Esophagus squamous epithelium (tissue), 5 donors: ENCODE measurements at regions not wholly inside any gene's neighbourhood (a gene's known extent, or its start where the extent isn't known, plus 50 kb on each side); places are given as distances from the start of the nearest gene placed in this dataset.

Experiments used
- DNase-seq: peaks from one replicate; lab custom pipeline; 2025; lab: John Stamatoyannopoulos, UW
- H3K27ac ChIP-seq, 4 donors: fragments of 200-600 bp; sonication (generic); one replicate each; pipeline ENCODE4 v1.5.1; 2016 to 2019; ENCODE audit warnings: mild to moderate bottlenecking in 1 of 4
- H3K27me3 ChIP-seq, 4 donors: fragments of 200-600 bp; sonication (generic); 1 replicate in 3 of 4; 2 replicates in 1 of 4; pipeline versions ENCODE4 v1.5.1 to v1.6.0; 2017 to 2021; ENCODE audit warnings: antibody characterized with exemption in 1 of 4
- H3K36me3 ChIP-seq, 3 donors: fragments of 200-600 bp; sonication (generic); one replicate each; pipeline ENCODE4 v1.5.1; 2016 to 2019
- H3K4me1 ChIP-seq, 3 donors: fragments of 200-600 bp; sonication (generic); one replicate each; pipeline ENCODE4 v1.5.1; 2017 to 2019
- H3K4me3 ChIP-seq, 4 donors: fragments of 200-600 bp; sonication (generic); 1 replicate in 3 of 4; 2 replicates in 1 of 4; pipeline ENCODE4 v1.5.1; 2016 to 2019; ENCODE audit warnings: mild to moderate bottlenecking in 2 of 4, moderate library complexity in 1 of 4
- H3K9me3 ChIP-seq, 3 donors: fragments of 200-600 bp; sonication (generic); one replicate each; pipeline ENCODE4 v1.5.1; 2016 to 2019
- POLR2A ChIP-seq, 4 donors: fragments of 450-650 bp; IDR thresholded peaks; one replicate each; pipeline ENCODE4 v1.6.1; 2017; ENCODE audit warnings: antibody characterized with exemption in 4 of 4, mild to moderate bottlenecking in 4 of 4, moderate library complexity in 3 of 4
- WGBS, 2 donors: methylation state at CpG; one replicate each; pipeline ENCODE4 v1.1.5; 2018; 5-methylcytosine and 5-hydroxymethylcytosine counted together
- intact Hi-C: fragments of 100-400 bp; cut with DNase I; formaldehyde crosslinking; loops from one replicate; pipeline ENCODE4 v1.15.0; 2022
- TF ChIP-seq, protein P1 (sequence below), 6 experiments: fragments of 450-650 bp in 4 of 6; fragments of 200-600 bp in 2 of 6; sonication (generic) in 2 of 6; IDR thresholded peaks; one replicate each; pipeline ENCODE4 v1.5.1; 2016 to 2019; ENCODE audit warnings: antibody characterized with exemption in 6 of 6, mild to moderate bottlenecking in 4 of 6, moderate library complexity in 4 of 6
- donor health status: DM: yes; HTN: yes; CAD: no.

DNA sequence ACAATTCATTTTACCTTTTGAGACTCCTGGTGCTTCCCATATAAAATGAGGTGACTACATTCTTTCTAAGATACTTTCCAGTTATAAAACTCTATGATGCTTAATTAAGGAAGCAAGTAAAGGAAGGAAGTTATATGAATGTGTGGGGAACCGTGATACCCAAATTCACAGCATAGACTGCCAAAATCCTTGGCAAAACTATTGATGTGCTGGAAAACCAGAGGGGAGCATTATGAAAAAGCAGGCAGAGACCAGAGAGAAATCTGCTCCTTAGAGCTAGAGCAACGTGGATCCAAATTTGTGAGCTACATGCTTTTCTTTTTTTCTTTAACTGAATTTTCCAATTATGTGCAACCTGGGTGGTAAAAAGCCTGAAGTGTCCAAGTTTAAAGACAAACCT lies 201.4 kb upstream of the USP25 start:
- intact Hi-C loops: no loop called here
- Histone ChIP-seq H3K4me1 (no peaks in the 10 kb centered on the region), H3K36me3 (no peaks in the 10 kb centered on the region), H3K27ac (no peak overlapping the region), H3K27me3 (peaks cover 0 to 7% (median 3%) of the 10 kb centered on the region in 4 donors), H3K9me3 (no peaks in the 10 kb centered on the region), H3K4me3 (no peak overlapping the region)
- TF ChIP-seq POLR2A (IDR thresholded peaks at IDR 0.05): no peak
- TF ChIP-seq, protein P1, sequence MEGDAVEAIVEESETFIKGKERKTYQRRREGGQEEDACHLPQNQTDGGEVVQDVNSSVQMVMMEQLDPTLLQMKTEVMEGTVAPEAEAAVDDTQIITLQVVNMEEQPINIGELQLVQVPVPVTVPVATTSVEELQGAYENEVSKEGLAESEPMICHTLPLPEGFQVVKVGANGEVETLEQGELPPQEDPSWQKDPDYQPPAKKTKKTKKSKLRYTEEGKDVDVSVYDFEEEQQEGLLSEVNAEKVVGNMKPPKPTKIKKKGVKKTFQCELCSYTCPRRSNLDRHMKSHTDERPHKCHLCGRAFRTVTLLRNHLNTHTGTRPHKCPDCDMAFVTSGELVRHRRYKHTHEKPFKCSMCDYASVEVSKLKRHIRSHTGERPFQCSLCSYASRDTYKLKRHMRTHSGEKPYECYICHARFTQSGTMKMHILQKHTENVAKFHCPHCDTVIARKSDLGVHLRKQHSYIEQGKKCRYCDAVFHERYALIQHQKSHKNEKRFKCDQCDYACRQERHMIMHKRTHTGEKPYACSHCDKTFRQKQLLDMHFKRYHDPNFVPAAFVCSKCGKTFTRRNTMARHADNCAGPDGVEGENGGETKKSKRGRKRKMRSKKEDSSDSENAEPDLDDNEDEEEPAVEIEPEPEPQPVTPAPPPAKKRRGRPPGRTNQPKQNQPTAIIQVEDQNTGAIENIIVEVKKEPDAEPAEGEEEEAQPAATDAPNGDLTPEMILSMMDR (IDR thresholded peaks at IDR 0.05): no peak
- WGBS, 2 donors: 48 to 51% methylated on average over 2 of the region's 2 CpGs
- no peak for DNase-seq

DNA sequence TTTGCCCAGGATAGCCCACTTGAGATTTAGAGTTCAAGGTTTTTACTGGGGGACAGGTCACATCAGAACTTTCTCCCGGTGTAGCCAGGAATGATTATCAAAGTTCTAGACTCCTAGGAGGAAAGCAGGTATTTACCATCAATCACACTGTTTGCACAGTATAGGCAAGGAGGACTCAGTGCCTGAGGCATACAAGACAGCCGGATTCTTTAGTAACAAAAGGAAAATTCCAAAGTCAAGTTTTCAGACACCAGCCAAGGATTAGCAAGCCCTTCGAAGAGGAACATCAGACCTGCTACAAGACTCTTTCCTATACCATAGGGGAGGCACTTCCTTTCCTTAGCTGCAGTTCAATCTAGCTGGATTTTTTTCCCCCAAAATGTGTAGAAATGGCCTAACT lies 197.8 kb upstream of the USP25 start:
- DNase-seq: no peak
- H3K36me3 ChIP-seq: no peaks in the 10 kb centered on the region
- WGBS, 2 donors: 49 to 66% methylated on average over 3 of the region's 3 CpGs
- TF ChIP-seq POLR2A (IDR thresholded peaks at IDR 0.05): no peak
- TF ChIP-seq, protein P1 (IDR thresholded peaks at IDR 0.05): no peak
- no peaks in the 10 kb centered on the region for H3K4me1 ChIP-seq
- no peak overlapping the region for H3K4me3 ChIP-seq
- intact Hi-C loops: no loop called here
- H3K27me3 ChIP-seq: peaks cover 0 to 7% (median 3%) of the 10 kb centered on the region in 4 donors
- no peaks in the 10 kb centered on the region for H3K9me3 ChIP-seq
- no peak overlapping the region for H3K27ac ChIP-seq

DNA sequence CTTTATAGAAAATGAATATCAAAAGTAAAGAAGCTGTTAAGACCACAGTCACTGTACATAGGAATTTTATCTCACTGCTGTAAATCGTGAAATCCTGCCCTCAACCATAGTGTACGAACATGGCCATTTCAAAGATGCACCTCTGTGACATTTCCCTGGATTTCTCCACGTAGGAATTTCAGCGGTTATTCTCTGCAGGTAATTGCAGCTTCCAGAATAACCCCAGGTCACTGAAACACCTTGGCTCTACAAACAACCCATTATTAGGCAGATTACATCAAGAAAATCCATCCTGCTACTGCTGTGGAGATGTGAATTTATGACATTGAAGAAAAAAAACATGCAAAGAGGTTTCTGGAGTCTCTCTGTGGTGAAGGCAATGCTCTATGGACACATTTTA lies 196.2 kb upstream of the USP25 start:
- DNase-seq: no peak
- no peaks in the 10 kb centered on the region for H3K4me1 ChIP-seq
- intact Hi-C loops: no loop called here
- WGBS, 2 donors: 85 to 93% methylated on average over 4 of the region's 4 CpGs
- TF ChIP-seq POLR2A (IDR thresholded peaks at IDR 0.05): no peak
- TF ChIP-seq, protein P1 (IDR thresholded peaks at IDR 0.05): no peak
- no peak overlapping the region for H3K4me3 ChIP-seq
- H3K27me3 ChIP-seq: peaks cover 0 to 10% (median 3%) of the 10 kb centered on the region in 4 donors
- no peak overlapping the region for H3K27ac ChIP-seq
- H3K9me3 ChIP-seq: no peaks in the 10 kb centered on the region
- H3K36me3 ChIP-seq: no peaks in the 10 kb centered on the region

DNA sequence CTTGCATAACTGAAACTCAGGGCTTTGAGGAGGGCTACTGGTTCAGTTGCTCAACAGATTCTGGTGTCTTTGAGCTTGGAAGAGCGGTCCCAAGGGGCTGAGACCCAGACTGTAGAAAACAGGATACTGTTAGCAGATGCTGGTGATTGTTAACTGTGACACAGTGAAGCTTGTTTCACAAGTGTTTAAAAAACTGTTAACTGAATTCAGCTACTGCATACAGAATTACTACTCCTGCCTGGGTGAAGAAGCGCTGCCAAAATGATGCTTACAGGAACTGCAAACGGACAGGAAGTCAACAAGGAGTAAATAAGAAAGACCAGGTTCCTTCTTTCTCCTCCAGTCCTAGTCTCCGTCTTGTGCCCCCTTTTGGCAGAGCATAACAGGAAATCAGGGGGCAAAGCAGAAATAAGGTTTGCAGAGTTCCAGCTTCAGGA lies 195.3 kb upstream of the USP25 start:
- intact Hi-C loops: no loop called here
- TF ChIP-seq, protein P1 (IDR thresholded peaks at IDR 0.05): no peak
- no peak for TF ChIP-seq POLR2A (IDR thresholded peaks at IDR 0.05)
- peaks cover 0 to 10% (median 3%) of the 10 kb centered on the region in 4 donors for H3K27me3 ChIP-seq
- H3K36me3 ChIP-seq: no peaks in the 10 kb centered on the region
- H3K4me1 ChIP-seq: no peaks in the 10 kb centered on the region
- no peak overlapping the region for H3K27ac ChIP-seq
- no peak for DNase-seq
- H3K4me3 ChIP-seq: no peak overlapping the region
- H3K9me3 ChIP-seq: no peaks in the 10 kb centered on the region
- 54 to 70% methylated on average over 4 of the region's 4 CpGs for WGBS, 2 donors

DNA sequence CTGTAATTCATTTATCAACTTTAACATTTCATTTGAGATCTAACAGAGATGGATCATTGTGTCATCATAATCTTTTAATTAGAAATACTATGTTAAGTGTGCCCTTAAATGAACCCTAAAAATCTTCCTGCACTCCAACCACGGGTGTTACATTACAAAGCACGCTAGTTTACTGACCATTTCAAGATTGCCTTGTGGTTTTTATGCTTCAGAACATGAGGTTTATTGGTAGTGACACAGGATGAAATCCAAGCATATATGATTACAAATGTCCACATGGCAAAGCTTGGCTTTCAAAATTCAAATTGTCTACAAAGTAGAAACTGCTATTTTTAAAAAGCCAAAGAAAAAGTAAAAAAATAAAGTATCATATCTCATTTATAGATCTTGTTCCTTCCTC lies 190.4 kb upstream of the USP25 start:
- no peaks in the 10 kb centered on the region for H3K9me3 ChIP-seq
- TF ChIP-seq, protein P1 (IDR thresholded peaks at IDR 0.05): no peak
- no peak for TF ChIP-seq POLR2A (IDR thresholded peaks at IDR 0.05)
- no peak overlapping the region for H3K4me3 ChIP-seq
- H3K4me1 ChIP-seq: no peaks in the 10 kb centered on the region
- H3K27ac ChIP-seq: no peak overlapping the region
- H3K27me3 ChIP-seq: peaks cover 0 to 4% (median 0%) of the 10 kb centered on the region in 4 donors
- no peak for DNase-seq
- H3K36me3 ChIP-seq: no peaks in the 10 kb centered on the region
- 48 to 63% methylated on average over 2 of the region's 2 CpGs for WGBS, 2 donors
- intact Hi-C loops: no loop called here
